ENCODE measurements at regions not wholly inside any gene's neighbourhood (a gene's known extent, or its start where the extent isn't known, plus 50 kb on each side); places are given as distances from the start of the nearest gene placed in this dataset.

GRCh38 chr18:78410094-78410786 lies 569.4 kb upstream of the SALL3 start:
- TF ChIP-seq CTCF (IDR thresholded peaks at IDR 0.05) (no peak), POLR2A (IDR thresholded peaks at IDR 0.05) (no peak), POLR2AphosphoS5 (IDR thresholded peaks at IDR 0.05) (no peak)
